ENCODE measurements at regions not wholly inside any gene's neighbourhood (a gene's known extent, or its start where the extent isn't known, plus 50 kb on each side); places are given as distances from the start of the nearest gene placed in this dataset.

GRCh38 chr12:67410246-67410645 lies 141.1 kb downstream of the CAND1 start:
- no peaks in the 10 kb centered on the region for H3F3A ChIP-seq (ENCODE audit: insufficient read depth, low read length, poor library complexity, severe bottlenecking)
- no peak overlapping the region for H2AFZ ChIP-seq (ENCODE audit: low read depth, low read length)
- TF ChIP-seq TAF1 (IDR thresholded peaks at IDR 0.05; ENCODE audit: low read depth) (no peak), EP300 (conservative IDR thresholded peaks at IDR 0.05; ENCODE audit: poor library complexity, severe bottlenecking) (no peak), EZH2 (IDR thresholded peaks at IDR 0.05; ENCODE audit: borderline replicate concordance, insufficient read depth, low read length, poor library complexity, severe bottlenecking) (no peak), SMC3 (conservative IDR thresholded peaks at IDR 0.05; ENCODE audit: poor library complexity) (no peak), RAD21 (conservative IDR thresholded peaks at IDR 0.05) (no peak), MXI1 (conservative IDR thresholded peaks at IDR 0.05; ENCODE audit: poor library complexity, severe bottlenecking) (no peak), POLR2AphosphoS5 (IDR thresholded peaks at IDR 0.05) (no peak)
- TF ChIP-seq, protein P1, sequence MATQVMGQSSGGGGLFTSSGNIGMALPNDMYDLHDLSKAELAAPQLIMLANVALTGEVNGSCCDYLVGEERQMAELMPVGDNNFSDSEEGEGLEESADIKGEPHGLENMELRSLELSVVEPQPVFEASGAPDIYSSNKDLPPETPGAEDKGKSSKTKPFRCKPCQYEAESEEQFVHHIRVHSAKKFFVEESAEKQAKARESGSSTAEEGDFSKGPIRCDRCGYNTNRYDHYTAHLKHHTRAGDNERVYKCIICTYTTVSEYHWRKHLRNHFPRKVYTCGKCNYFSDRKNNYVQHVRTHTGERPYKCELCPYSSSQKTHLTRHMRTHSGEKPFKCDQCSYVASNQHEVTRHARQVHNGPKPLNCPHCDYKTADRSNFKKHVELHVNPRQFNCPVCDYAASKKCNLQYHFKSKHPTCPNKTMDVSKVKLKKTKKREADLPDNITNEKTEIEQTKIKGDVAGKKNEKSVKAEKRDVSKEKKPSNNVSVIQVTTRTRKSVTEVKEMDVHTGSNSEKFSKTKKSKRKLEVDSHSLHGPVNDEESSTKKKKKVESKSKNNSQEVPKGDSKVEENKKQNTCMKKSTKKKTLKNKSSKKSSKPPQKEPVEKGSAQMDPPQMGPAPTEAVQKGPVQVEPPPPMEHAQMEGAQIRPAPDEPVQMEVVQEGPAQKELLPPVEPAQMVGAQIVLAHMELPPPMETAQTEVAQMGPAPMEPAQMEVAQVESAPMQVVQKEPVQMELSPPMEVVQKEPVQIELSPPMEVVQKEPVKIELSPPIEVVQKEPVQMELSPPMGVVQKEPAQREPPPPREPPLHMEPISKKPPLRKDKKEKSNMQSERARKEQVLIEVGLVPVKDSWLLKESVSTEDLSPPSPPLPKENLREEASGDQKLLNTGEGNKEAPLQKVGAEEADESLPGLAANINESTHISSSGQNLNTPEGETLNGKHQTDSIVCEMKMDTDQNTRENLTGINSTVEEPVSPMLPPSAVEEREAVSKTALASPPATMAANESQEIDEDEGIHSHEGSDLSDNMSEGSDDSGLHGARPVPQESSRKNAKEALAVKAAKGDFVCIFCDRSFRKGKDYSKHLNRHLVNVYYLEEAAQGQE (IDR thresholded peaks at IDR 0.05; ENCODE audit: borderline replicate concordance), result no peak
- TF ChIP-seq, protein P2, sequence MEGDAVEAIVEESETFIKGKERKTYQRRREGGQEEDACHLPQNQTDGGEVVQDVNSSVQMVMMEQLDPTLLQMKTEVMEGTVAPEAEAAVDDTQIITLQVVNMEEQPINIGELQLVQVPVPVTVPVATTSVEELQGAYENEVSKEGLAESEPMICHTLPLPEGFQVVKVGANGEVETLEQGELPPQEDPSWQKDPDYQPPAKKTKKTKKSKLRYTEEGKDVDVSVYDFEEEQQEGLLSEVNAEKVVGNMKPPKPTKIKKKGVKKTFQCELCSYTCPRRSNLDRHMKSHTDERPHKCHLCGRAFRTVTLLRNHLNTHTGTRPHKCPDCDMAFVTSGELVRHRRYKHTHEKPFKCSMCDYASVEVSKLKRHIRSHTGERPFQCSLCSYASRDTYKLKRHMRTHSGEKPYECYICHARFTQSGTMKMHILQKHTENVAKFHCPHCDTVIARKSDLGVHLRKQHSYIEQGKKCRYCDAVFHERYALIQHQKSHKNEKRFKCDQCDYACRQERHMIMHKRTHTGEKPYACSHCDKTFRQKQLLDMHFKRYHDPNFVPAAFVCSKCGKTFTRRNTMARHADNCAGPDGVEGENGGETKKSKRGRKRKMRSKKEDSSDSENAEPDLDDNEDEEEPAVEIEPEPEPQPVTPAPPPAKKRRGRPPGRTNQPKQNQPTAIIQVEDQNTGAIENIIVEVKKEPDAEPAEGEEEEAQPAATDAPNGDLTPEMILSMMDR (IDR thresholded peaks at IDR 0.05; ENCODE audit: poor library complexity, severe bottlenecking), result no peak

GRCh38 chr12:67410667-67411067 lies 141.5 kb downstream of the CAND1 start:
- no peaks in the 10 kb centered on the region for H4K20me1 ChIP-seq (ENCODE audit: insufficient read depth)
- H3K79me2 ChIP-seq (replicated peaks; ENCODE audit: insufficient read depth, low read length), result no peaks in the 10 kb centered on the region
- H3K4me3 ChIP-seq (ENCODE audit: low read length), result no peak overlapping the region
- no peaks in the 10 kb centered on the region for H3K9me2 ChIP-seq (ENCODE audit: insufficient read depth, low read length)
- H3F3A ChIP-seq (ENCODE audit: insufficient read depth, low read length, poor library complexity, severe bottlenecking), result no peaks in the 10 kb centered on the region
- no peak overlapping the region for H3K9ac ChIP-seq (ENCODE audit: low read length)
- H3K27ac ChIP-seq (ENCODE audit: low read length), result no peak overlapping the region
- H2AFZ ChIP-seq (ENCODE audit: low read depth, low read length), result no peak overlapping the region
- H3K4me2 ChIP-seq (ENCODE audit: low read length), result no peak overlapping the region
- TF ChIP-seq, protein P1 (IDR thresholded peaks at IDR 0.05; ENCODE audit: borderline replicate concordance), result no peak
- no peak for TF ChIP-seq SMC3 (conservative IDR thresholded peaks at IDR 0.05; ENCODE audit: poor library complexity)
- no peak for TF ChIP-seq TAF1 (IDR thresholded peaks at IDR 0.05; ENCODE audit: low read depth)
- no peaks in the 10 kb centered on the region for H3K36me3 ChIP-seq (ENCODE audit: insufficient read depth, low read length)
- H3K27me3 ChIP-seq (ENCODE audit: insufficient read depth, low read depth, low read length), result no peaks in the 10 kb centered on the region
- no peaks in the 10 kb centered on the region for H3K9me3 ChIP-seq (ENCODE audit: low read length)

More at GRCh38 chr12:67410246-67410645, 141.1 kb downstream of the CAND1 start:
- Histone ChIP-seq H4K20me1 (ENCODE audit: insufficient read depth) (no peaks in the 10 kb centered on the region), H3K9me3 (ENCODE audit: low read length) (no peaks in the 10 kb centered on the region), H3K36me3 (ENCODE audit: insufficient read depth, low read length) (no peaks in the 10 kb centered on the region), H3K4me2 (ENCODE audit: low read length) (no peak overlapping the region), H3K27ac (ENCODE audit: low read length) (no peak overlapping the region), H3K4me3 (ENCODE audit: low read length) (no peak overlapping the region), H3K27me3 (ENCODE audit: insufficient read depth, low read depth, low read length) (no peaks in the 10 kb centered on the region), H3K9ac (ENCODE audit: low read length) (no peak overlapping the region), H3K79me2 (replicated peaks; ENCODE audit: insufficient read depth, low read length) (no peaks in the 10 kb centered on the region), H3K9me2 (ENCODE audit: insufficient read depth, low read length) (no peaks in the 10 kb centered on the region)

Data from neural cell (in vitro differentiated cells).